ENCODE measurements at regions not wholly inside any gene's neighbourhood (a gene's known extent, or its start where the extent isn't known, plus 50 kb on each side); places are given as distances from the start of the nearest gene placed in this dataset.
A peak's percentile ranks its signal among the peaks of the same experiment; 100 is the strongest.

DNA sequence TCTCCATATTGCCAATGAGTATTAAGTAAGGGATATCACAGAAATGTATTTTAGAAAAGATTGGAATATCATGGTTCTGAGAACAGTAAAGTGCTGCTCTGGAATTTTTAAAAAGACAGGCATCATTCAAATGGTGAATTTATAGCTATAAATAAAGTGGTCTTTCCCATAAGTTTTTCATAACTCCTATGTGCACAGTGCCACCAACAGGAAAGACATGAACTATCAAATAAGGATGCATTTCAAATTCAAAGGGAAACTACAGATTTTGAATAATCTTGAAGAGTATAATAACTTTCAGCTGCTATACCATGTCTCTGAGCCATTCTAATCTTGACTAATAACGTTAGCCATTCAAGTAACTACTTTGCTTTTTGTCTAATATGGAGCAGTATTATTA is 456.8 kb upstream of the GJE1 start:
- peak; percentile 23 for DNase-seq

DNA sequence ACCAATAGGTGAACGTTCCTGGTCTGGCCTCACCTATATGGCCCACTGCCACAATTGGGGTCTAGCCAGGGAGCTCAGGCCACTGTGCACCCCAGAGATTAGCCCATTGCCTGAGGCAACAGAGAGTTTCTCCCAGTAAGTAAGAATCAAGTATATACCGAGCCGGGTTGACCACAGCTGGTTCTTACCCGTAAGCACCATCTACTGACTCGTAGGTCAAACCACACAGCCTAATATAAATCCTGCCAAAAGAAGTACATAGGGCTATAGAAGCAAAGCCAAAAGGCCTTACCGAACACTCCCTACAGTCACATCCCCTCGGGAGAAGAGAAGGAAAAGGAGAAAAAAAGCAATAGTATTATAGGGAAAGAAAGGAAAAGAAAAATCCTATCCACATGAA is 463.6 kb upstream of the GJE1 start:
- no peak for DNase-seq

DNA sequence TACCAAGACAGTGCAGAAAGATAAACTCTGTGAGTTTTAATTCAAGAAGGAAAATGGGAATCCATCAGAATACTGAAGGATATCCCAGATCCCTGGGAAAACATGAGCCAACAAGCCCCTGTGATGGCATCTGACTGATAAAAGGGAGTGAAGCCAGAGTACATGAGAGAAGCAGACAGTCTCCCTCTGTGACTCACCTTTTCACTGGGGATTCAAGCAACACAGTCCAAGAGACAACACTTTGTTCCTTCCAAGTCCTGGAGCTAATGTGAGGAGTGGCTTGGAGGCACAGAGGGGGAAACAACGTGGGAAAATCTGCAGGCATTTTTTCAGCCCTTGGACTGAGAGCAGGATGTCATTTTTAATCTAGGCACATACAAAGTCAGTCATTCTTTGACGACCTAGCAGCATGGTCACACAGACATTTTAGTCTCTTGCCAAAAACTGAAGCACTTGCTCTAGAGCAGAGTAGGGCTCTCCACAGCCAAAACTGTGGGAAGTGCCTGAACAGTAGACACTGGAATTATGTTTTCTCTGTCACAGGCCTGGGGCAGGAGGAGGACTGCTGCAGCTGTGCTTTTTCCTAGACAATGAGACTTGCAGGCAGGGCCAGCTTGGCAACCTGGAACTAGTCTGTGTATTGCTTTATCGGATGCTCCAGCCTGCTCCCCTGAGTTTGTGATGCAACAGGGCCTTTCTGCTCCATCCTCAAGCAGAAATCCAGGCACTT is 465.0 kb upstream of the GJE1 start:
- no peak for DNase-seq

DNA sequence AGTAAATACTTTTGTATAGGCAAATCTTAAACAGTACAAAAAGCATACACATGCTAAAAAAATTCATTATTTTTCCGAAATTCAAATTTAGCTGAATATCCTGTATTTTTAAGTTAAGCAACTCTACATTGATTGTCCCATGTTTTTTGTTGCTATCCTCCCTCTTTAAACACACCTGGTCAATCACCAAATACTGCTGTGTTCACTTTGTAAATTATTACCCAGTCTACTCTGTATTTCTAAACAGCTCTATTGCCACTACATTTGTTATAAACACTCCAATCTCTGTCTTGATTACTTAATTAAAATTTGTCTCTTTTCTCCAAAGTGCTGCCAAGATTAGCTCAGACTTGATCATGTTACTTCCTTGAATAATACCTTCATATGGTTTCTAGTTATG is 466.5 kb upstream of the GJE1 start:
- no peak for DNase-seq

DNA sequence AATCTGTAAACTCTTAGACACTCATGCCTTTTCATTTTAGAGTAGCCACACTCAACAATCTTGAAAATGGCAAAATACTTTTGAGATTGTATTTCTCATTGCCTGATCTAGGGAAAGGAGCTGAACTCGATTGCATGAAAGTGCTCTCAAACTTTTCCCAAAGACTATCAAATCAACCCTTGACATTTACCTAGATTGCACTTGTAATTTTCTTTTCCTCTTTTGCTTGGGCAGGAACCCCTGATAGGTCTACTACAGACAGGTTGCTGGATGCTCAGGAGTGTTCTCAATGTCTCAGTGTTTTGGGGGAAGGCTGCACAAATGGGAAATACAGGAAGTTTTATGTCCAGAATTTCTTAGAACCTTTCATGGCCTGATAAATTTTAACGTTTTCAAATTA is 468.0 kb upstream of the GJE1 start:
- no peak for DNase-seq

DNA sequence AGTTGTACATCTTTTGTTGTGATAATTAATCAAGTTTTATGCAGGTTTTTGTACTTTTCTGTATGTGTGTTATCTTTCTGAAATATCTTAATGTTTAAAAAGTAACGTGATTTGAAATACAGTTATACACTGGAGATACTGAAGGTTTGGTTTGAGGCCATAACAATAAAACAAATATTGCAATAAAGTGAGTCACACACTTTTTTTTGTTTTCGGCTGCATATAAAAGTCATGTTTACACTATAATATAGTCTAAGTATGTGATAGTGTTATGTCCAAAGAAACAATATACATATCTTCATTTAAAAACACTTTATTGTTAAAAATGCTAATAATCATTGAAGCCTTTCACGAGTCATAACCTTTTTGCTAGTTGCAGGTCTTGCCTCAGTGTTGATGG is 473.1 kb upstream of the GJE1 start:
- DNase-seq: no peak

DNA sequence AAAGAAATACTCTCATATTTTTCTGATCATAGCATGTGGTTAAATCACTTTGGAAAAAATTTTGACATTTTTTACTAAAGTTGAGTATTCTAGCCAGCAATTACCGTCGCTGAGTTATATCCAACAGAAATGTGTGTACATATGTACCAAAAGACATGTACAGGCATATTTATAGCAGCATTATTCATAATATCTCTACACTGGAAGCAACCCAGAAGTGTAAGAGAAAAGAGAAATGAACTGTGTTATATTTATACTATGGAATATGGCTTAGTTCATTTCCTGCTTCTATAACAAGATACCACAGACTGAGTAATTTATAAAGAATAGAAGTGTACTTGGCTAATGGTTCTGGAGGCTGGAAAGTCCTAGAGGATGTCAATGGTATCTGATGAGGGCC is 474.0 kb upstream of the GJE1 start:
- no peak for DNase-seq

DNA sequence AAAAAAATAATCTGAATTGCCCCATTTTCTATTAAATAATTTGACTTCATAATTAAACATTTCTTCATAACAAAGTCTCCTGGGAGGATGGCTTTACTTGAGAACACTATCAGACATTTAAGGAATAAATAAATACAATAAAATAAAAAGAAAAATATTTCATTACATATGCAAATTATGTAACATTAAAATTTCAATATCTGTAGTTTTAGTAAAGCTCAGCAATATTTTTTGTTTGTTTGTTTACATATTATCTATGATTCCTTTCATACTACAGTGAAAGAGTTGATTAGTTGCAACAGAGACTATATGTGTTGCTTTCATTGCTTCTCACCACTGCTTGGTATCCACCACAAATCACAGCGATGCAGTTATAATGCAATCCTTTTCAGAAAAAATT is 474.9 kb upstream of the GJE1 start:
- no peak for DNase-seq

DNA sequence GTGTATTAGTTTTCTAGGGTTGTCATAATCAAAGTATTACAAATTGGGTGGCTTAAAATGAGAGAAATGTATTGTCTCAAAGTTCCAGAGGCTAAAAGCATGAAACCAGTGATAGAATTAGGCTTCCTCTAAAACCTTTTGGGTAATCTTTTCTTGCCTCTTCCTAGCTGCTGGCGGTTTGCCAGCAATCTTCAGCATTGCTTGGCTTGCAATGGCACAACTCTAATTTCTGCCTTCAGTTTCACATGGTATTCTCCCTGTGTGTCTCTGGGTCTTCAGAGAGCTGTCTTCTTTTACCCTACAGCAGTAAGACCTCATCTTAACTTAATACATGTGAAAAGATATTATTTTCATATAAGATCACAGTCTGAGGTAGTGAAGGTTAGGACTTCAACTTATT is 479.1 kb upstream of the GJE1 start:
- peak; percentile 32 for DNase-seq

DNA sequence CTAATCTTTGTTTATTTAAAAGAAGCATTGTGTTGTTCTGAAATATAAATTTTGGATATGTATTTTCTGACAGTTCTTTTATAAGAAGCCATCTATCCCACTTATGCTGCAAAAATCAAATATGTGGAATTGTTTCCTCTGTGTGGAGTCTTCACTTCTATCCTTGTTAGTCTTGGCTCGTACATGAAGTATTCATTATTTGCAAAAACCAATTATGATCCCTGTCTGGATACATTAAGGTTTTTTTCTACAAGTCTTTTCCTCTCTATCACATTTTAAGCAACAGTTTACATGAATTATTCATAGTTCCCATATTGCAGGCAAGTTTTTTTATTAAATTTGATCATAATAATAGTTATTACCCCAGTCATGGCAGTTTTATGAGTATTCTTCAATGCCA is 490.8 kb upstream of the GJE1 start:
- no peak for DNase-seq

DNA sequence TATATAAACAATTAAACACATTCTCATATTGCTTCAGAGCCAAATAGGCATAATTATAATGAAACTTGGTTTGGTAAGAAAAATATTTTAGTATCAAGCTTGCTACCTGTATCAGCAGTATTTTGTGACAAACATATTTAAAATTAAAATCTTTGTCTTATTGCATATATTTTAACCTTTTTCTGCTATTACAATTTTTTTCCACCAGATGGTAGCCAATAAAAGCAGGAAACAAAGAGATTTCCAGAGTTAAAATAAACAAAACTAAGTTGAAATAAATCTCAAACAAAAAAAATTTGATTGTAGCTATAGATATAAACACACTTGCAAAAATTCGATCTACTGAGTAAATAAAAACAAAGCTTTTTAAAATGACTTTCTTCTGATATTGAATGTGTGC is 491.3 kb upstream of the GJE1 start:
- DNase-seq: no peak

DNA sequence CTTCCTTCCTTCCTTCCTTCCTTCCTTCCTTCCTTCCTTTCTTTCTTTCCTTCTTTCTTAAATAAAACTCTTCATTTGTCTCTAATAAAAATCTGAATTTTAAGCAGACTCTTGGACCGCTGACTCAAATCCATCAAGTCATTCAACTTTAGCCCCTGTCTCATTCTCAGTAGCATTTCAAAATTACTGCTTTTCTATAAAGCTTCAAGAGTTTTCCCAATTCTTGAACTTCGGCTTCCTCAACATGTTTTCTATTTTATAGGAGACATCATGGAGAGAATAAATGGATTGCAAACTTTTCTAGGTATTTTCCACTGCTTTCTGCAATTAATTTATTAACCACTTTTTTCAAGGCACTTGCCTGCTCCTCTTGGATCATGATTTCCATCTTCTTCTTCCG is 497.1 kb upstream of the GJE1 start:
- no peak for DNase-seq

DNA sequence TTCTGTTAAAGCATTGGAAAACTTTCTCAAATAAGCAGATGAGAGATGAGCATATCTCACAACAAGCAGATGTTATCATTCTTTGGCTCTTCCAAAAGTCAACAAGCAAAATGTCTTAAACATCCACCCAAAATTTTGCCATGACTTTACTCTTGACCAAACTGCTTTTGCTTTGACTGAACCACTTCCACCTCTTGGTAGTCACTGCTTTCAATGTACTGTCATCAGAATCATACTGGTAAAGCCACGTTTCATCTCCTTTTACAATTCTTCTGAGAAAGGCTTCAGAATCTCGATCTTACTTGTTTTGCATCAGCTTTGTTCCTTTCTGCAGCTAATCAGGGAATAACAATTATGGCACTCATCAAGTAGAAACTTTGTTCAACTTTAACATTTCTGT is 498.5 kb upstream of the GJE1 start:
- DNase-seq: no peak

DNA sequence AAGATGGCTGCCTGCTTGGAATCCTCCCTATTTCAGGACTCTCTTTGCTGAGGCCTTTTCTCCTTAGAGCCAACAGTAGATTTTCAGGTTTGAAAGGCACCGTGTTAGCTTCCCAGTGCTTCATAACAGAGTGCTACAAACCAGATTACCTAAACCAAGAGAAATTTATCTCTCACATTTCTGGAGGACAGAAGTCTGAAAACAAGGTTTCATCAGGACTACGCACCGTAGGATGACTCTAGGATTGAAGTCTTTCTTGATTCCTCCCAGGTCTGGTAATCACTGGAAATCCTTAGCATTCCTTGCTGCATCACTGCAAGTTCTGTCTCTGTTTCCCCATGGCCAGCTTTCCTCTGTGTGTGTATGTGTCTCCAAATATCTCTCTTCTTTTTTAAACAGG is 508.4 kb upstream of the GJE1 start:
- DNase-seq: no peak

DNA sequence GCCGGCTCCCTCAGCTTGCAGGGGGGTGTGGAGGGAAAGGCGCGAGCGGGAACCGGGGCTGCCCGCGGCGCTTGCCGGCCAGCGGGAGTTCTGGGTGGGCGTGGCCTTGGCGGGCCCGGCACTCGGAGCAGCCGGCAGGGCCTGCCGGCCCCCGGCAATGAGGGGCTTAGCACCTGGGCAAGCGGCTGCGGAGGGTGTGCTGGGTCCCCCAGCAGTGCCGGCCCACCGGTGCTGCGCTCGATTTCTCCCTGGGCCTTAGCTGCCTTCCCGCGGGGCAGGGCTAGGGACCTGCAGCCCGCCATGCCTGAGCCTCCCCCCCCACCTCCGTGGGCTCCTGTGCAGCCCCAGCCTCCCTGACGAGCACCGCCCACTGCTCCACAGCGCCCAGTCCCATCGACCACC is 514.5 kb upstream of the GJE1 start:
- no peak for DNase-seq

DNA sequence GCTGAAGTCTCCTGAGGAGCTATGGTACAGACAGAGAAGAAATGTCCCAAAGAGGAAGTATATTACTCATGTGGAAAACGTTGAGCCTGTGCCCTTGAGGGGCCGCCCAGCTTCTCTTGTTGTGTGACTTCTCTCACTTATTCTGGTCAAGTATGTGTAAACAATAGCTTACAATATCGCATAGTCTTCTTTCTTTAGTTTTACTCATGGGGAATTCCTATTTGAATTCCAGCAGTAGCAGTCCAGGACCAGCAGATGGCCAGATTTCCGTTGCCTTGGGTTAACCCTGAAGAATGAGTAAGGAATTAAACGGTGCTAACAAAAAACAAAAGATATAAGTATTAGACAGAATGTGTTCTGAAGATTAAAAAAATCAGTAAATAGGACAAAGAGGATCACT is 522.0 kb upstream of the GJE1 start:
- DNase-seq: no peak

DNA sequence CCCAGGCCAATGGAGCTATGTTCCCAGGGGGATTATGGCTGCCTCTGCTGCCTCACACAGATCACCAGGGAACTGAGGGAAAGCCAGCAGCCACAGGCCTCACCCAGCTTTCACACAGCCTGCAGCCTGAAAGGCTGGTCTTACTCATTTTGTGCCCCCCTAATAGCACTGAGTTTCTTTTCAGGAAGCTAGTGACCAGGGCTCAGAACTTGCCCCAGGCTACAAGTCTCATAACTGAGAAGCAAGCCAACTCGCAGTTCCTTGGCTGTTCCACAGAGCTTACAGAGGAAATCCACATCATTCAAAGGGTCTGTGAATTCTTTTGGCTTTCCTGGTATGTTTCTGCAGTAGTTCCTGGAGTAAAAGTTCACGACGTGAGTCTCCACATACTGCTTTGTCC is 524.8 kb upstream of the GJE1 start:
- DNase-seq: no peak

DNA sequence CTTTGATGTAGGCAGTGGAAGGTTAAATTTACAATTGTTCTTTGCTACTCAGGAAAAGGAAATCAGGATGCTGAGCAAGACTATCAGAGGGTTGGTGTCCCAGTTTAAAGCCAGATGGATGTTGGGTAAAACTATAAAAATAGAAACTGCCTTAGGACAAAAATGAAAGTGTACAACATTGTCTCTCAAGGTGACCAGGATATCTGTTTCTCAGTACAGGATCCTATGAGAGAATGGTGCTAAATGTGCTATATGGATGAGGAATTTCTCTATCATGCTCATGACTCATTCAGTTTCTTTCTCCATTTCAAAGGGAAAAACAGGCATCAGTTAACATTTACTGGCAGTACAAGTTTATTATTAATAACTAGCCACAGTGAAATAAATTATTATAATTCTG is 534.2 kb upstream of the GJE1 start:
- DNase-seq: no peak

DNA sequence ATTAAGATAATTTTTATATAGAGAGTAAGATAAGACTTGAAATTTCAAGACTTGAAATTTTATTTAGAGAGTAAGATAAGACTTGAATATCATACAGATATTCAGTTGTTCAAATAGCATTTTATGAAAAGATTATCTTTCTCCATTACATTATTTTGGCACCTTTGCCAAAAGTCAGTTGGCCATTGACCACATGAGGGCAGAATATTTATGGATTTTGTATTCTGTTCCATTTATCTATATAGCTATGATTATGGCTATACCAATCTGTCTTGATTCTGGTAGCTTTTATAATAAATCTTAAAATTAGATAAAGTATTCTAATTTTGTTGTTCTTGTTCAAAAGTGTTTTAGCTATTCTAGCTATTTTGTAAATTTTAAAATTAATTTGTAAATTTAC is 537.9 kb upstream of the GJE1 start:
- no peak for DNase-seq

DNA sequence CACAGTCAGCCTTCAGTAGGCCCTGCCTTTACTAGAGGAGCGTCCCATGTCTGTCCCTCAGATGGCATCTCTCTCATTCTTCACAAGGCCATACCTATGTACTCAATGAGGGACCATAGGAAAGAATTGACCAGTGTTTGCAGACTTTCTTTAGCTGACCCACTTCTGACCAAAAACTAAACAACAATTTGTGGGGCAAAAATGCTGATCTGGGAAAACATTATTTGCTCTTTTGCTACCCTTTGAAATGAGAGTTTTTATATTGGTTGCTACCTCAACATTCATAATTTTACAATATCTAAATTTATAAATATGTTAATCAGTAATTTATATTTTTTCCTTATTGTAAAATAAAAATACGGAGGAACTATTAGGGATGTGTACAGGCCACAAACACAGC is 539.4 kb upstream of the GJE1 start:
- no peak for DNase-seq

DNA sequence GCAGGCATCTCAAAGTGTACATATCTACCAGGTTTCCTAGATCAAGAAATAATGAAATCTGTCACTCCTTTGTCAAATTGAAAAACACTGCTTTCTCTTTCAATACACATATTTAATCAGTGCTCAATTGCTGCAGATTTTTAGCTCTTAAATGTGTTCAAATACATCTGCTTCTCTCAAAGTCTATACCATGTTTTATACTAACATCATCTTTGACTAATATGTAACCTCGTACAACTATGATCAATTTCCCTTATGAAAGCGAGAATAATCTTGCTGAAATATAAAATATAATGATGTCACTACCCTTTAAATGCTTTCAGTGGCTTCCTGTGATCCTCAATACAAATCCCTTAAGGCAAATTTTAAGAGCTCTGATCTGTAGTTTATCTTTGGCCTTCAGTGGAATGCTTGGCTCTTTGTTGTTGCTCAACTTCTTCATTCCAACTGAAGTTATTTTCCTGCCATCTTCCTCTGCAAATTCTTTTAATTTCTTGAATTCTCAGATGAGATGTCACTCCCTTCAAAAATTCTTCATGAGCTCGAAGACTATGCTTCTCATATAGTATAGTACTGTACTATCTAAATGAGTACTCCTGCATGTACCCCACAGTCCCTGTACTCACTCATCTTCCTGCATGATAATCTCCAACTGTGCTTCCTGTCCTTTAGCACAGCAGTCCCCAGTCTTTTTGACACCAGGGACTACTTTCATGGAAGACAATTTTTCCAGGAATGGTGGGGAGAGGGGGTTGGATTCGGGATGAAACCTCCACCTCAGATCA is 545.1 kb upstream of the GJE1 start:
- DNase-seq: no peak

DNA sequence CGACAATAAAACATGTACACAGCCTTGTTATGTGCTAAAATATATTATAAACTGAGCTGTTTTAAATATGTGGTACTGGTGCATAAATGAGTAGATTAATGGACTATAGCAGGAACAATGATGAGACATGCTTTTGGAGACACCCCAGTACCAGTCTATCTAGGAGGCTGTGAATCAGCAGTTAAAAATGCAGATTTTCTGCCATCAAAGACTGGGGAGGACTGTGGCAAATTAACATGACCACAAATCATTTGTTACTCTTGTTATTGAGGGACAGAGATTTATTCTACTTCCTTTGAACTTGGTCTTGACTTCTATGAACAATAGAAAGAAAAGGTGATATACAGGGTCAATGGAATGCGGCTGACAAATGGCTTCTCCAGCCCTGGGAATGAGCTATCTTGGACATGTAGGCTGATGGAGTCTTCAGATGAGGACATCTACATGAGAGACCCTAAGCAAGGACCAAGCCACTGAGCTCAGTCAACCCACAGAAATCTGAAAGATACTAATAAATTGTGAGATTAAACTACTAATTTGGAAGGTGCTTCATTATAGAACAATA is 551.7 kb upstream of the GJE1 start:
- no peak for DNase-seq

DNA sequence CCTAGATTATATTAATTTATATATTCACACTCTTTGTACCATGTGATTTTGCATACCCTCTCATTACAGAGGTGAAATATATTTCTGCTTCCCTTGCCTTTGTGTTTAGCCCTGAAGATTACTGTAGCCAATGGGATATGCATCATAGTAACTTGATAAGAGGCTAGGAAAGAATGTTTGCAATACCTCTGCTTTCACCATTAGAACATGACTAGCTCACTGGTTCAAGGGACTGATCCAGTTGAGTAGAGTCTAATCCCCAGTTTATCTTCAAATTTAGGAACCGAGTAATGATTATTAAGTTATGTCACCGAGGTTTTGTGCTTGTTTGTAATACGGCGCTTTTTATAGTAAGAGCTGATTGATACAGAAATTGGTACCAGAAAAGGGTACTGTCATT is 552.6 kb upstream of the GJE1 start:
- no peak for DNase-seq

DNA sequence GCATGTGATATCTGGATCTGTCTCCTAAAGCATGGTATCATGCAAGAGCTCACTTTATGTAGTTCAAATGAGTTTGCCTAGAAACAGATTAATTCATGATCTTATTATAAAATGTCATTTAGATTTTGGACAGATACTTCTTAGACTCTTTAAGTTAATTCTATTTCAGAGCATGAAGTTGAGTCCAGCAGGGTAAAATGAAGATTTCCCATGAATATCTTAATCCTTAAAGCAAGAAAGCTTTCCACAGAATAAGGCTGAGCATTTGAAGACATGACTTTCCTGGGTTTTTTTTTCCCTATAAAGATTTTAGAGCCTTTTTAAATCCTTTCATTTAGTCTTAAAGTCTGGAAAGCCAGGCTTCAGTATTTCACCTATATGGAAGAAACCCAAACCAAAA is 556.0 kb upstream of the GJE1 start:
- DNase-seq: no peak

Measured in tongue (tissue), 1 donor.